Keratinocyte (primary cell): ENCODE measurements at regions not wholly inside any gene's neighbourhood (a gene's known extent, or its start where the extent isn't known, plus 50 kb on each side); places are given as distances from the start of the nearest gene placed in this dataset.

Experiments used
- DNase-seq: peaks from one replicate; pipeline ENCODE4 v3.0.0-alpha.2; 2011; ENCODE audit warnings: low read depth, missing footprints, low spot score
- FAIRE-seq: peaks from 2 replicates; lab custom pipeline; 2011; peaks lifted over from hg19 to GRCh38; lab: Jason Lieb, UNC
- H2AFZ ChIP-seq: 2 replicates; pipeline ENCODE4 v1.6.0; 2012; ENCODE audit warnings: low read length, control low read depth, inconsistent platforms; ENCODE audit not compliant: control insufficient read depth
- H3K27ac ChIP-seq: 2 replicates; pipeline ENCODE4 v1.5.1; 2011; ENCODE audit warnings: low read length; ENCODE audit not compliant: control insufficient read depth, insufficient read depth
- H3K27me3 ChIP-seq: 3 replicates; pipeline ENCODE4 v1.6.0; 2011; ENCODE audit warnings: low read length; ENCODE audit not compliant: control insufficient read depth, insufficient read depth; ENCODE audit errors: extremely low read depth
- H3K36me3 ChIP-seq, 2 experiments: 2 replicates in 1 of 2; 3 replicates in 1 of 2; pipeline ENCODE4 v1.5.1; 2011; ENCODE audit warnings: low read length in 2 of 2, mild to moderate bottlenecking in 1 of 2; ENCODE audit not compliant: control insufficient read depth in 2 of 2, insufficient read depth in 2 of 2; ENCODE audit errors: extremely low read depth in 1 of 2
- H3K4me1 ChIP-seq: 3 replicates; pipeline ENCODE4 v1.5.1; 2011; ENCODE audit warnings: low read length; ENCODE audit not compliant: control insufficient read depth, insufficient read depth; ENCODE audit errors: extremely low read depth
- H3K4me2 ChIP-seq: 3 replicates; pipeline ENCODE4 v1.6.0; 2011; ENCODE audit warnings: low read depth, low read length; ENCODE audit not compliant: control insufficient read depth, insufficient read depth; ENCODE audit errors: extremely low read depth
- H3K4me3 ChIP-seq, 3 experiments: fragments of 200-600 bp in 1 of 3; sonication (generic) in 1 of 3; 2 replicates in 2 of 3; 3 replicates in 1 of 3; pipeline ENCODE4 v1.5.1; 2011 to 2016; ENCODE audit warnings: low read length in 3 of 3, mild to moderate bottlenecking in 3 of 3, control low read depth in 2 of 3, inconsistent platforms in 1 of 3, low read depth in 1 of 3, mixed read lengths in 1 of 3, mixed run types in 1 of 3, moderate library complexity in 1 of 3; ENCODE audit not compliant: control insufficient read depth in 2 of 3, insufficient read depth in 2 of 3; ENCODE audit errors: extremely low read depth in 1 of 3
- H3K79me2 ChIP-seq: 2 replicates; pipeline ENCODE4 v1.6.0; 2012; ENCODE audit warnings: low read length; ENCODE audit not compliant: control insufficient read depth, insufficient read depth
- H3K9ac ChIP-seq: 3 replicates; pipeline ENCODE4 v1.6.0; 2011; ENCODE audit warnings: low read length; ENCODE audit not compliant: control insufficient read depth, insufficient read depth; ENCODE audit errors: extremely low read depth
- H3K9me1 ChIP-seq: 3 replicates; pipeline ENCODE4 v1.6.0; 2011; ENCODE audit warnings: low read length; ENCODE audit not compliant: control insufficient read depth, insufficient read depth; ENCODE audit errors: extremely low read depth
- H3K9me3 ChIP-seq: 2 replicates; pipeline ENCODE4 v1.5.1; 2012; ENCODE audit warnings: low read depth, low read length; ENCODE audit not compliant: control insufficient read depth
- H4K20me1 ChIP-seq: 3 replicates; pipeline ENCODE4 v1.6.0; 2011; ENCODE audit warnings: low read length; ENCODE audit not compliant: control insufficient read depth, insufficient read depth; ENCODE audit errors: extremely low read depth
- EZH2 ChIP-seq: IDR thresholded peaks from one replicate; pipeline ENCODE4 v1.6.1; 2012; ENCODE audit warnings: inconsistent platforms, mild to moderate bottlenecking, low read length, moderate library complexity
- dilution Hi-C: fragments of 300-500 bp; cut with MboI; formaldehyde crosslinking; loops from one replicate; pipeline ENCODE4 v1.7.0; 2020; ENCODE audit warnings: low sequenced_read_pairs; ENCODE audit not compliant: extremely low pct_ligation_motif_present
- TF ChIP-seq, protein P1 (sequence below), 3 experiments: IDR thresholded peaks in 1 of 3; conservative IDR thresholded peaks in 1 of 3; optimal IDR thresholded peaks in 1 of 3; 2 replicates in 2 of 3; 3 replicates in 1 of 3; pipeline versions ENCODE3 to v1.5.1; 2011; ENCODE audit warnings: low read length in 3 of 3, mild to moderate bottlenecking in 3 of 3, moderate library complexity in 2 of 3, control low read depth in 1 of 3, inconsistent platforms in 1 of 3; ENCODE audit not compliant: insufficient read depth in 2 of 3; ENCODE audit errors: extremely low read depth in 1 of 3

GRCh38 chr10:131737543-131738395 lies 163.0 kb upstream of the PPP2R2D start:
- no peaks in the 10 kb centered on the region for H3K4me1 ChIP-seq
- TF ChIP-seq, protein P1, sequence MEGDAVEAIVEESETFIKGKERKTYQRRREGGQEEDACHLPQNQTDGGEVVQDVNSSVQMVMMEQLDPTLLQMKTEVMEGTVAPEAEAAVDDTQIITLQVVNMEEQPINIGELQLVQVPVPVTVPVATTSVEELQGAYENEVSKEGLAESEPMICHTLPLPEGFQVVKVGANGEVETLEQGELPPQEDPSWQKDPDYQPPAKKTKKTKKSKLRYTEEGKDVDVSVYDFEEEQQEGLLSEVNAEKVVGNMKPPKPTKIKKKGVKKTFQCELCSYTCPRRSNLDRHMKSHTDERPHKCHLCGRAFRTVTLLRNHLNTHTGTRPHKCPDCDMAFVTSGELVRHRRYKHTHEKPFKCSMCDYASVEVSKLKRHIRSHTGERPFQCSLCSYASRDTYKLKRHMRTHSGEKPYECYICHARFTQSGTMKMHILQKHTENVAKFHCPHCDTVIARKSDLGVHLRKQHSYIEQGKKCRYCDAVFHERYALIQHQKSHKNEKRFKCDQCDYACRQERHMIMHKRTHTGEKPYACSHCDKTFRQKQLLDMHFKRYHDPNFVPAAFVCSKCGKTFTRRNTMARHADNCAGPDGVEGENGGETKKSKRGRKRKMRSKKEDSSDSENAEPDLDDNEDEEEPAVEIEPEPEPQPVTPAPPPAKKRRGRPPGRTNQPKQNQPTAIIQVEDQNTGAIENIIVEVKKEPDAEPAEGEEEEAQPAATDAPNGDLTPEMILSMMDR (optimal IDR thresholded peaks at IDR 0.05 in 1 of 3, IDR thresholded peaks at IDR 0.05 in 1 of 3, conservative IDR thresholded peaks at IDR 0.05 in 1 of 3; ENCODE audit: extremely low read depth in 1 of 3, insufficient read depth in 2 of 3, low read length in 3 of 3): no peak
- no peak for TF ChIP-seq EZH2
- H3K27me3 ChIP-seq: no peaks in the 10 kb centered on the region
- H3K4me2 ChIP-seq: no peak overlapping the region
- H3K9me1 ChIP-seq: no peaks in the 10 kb centered on the region
- dilution Hi-C loops: no loop called here
- peaks cover 2% of the 10 kb centered on the region for H3K9me3 ChIP-seq
- H3K27ac ChIP-seq: no peak overlapping the region
- no peak overlapping the region for H2AFZ ChIP-seq
- no peaks in the 10 kb centered on the region for H4K20me1 ChIP-seq
- H3K9ac ChIP-seq: no peak overlapping the region
- DNase-seq (no peak), FAIRE-seq (no peak)
- no peaks in the 10 kb centered on the region for H3K79me2 ChIP-seq
- H3K4me3 ChIP-seq: no peak overlapping the region
- no peaks in the 10 kb centered on the region for H3K36me3 ChIP-seq

DNA sequence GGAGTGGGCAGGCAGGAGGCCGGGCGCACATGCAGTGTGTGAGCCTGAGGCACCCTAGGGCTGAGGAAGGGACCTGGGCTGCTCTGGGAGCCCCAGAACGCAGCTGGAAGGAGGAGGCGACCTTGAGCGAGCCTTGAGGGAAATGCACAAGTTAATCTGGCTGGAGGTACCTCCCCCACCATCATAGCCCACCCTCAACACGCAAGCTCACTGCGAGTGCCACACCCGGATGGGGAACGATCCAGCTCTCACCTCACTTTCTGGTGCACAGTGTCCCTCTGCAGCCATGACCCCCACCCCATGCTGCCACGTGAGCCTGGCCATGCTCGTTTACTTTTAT lies 162.4 kb upstream of the PPP2R2D start:
- Histone ChIP-seq H3K36me3 (no peaks in the 10 kb centered on the region), H3K27ac (no peak overlapping the region), H3K9ac (no peak overlapping the region), H2AFZ (no peak overlapping the region), H3K4me3 (no peak overlapping the region), H4K20me1 (no peaks in the 10 kb centered on the region), H3K4me2 (no peak overlapping the region), H3K27me3 (no peaks in the 10 kb centered on the region), H3K9me1 (no peaks in the 10 kb centered on the region), H3K4me1 (no peaks in the 10 kb centered on the region), H3K79me2 (no peaks in the 10 kb centered on the region), H3K9me3 (peaks cover 2% of the 10 kb centered on the region)
- DNase-seq (no peak), FAIRE-seq (no peak)
- dilution Hi-C loops: no loop called here
- TF ChIP-seq, protein P1 (optimal IDR thresholded peaks at IDR 0.05 in 1 of 3, IDR thresholded peaks at IDR 0.05 in 1 of 3, conservative IDR thresholded peaks at IDR 0.05 in 1 of 3; ENCODE audit: extremely low read depth in 1 of 3, insufficient read depth in 2 of 3, low read length in 3 of 3): no peak
- no peak for TF ChIP-seq EZH2
